ENCODE measurements at regions not wholly inside any gene's neighbourhood (a gene's known extent, or its start where the extent isn't known, plus 50 kb on each side); places are given as distances from the start of the nearest gene placed in this dataset.

GRCh38 chr13:104426435-104426834 lies 1360.2 kb upstream of the SLC10A2 start:
- DNase-seq (ENCODE audit: low read depth), result no peak

GRCh38 chr13:104422668-104423067 lies 1356.5 kb upstream of the SLC10A2 start:
- no peak for DNase-seq (ENCODE audit: low read depth)

- DNase-seq (ENCODE audit: low read depth), result no peak
These were observed 1350.8 kb upstream of the SLC10A2 start for GRCh38 chr13:104416973-104417372.

GRCh38 chr13:104414771-104415170 lies 1348.6 kb upstream of the SLC10A2 start:
- no peak for DNase-seq (ENCODE audit: low read depth)

GRCh38 chr13:104414181-104414580 lies 1348.0 kb upstream of the SLC10A2 start:
- no peak for DNase-seq (ENCODE audit: low read depth)

DNA sequence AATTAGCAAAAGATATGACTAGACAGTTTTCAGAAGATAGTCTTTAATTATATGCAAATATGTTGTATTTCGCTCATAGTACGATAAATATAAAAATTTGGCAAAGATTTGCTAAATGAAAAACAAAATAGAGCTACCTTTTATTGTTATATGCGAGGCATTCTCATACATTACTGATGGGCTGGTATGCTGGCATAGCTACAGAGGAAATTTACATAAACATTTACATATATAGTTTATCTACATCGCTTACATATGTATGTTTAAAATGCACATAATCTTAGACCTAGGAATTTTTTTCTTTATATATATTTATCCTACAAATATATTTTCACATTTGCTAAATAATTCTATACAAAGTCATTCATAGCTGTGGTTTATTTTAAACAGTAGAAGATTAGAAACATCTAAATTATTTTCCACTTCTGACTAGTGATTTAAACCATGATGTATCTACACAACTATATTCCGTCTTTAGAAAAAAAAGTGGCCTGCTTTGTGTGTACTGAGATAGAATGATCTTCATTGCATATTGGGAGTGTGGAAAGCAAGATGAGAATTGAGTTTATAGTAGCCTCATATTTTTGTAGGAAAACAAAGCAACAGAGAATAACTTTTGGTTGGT lies 1345.0 kb upstream of the SLC10A2 start:
- no peak for DNase-seq (ENCODE audit: low read depth)

GRCh38 chr13:104408733-104409132 lies 1342.5 kb upstream of the SLC10A2 start:
- DNase-seq (ENCODE audit: low read depth), result no peak

- DNase-seq (ENCODE audit: low read depth), result no peak
These were observed 1338.1 kb upstream of the SLC10A2 start for GRCh38 chr13:104404325-104404724.

- no peak for DNase-seq (ENCODE audit: low read depth)
These were observed 1323.5 kb upstream of the SLC10A2 start for GRCh38 chr13:104389691-104390090.

DNA sequence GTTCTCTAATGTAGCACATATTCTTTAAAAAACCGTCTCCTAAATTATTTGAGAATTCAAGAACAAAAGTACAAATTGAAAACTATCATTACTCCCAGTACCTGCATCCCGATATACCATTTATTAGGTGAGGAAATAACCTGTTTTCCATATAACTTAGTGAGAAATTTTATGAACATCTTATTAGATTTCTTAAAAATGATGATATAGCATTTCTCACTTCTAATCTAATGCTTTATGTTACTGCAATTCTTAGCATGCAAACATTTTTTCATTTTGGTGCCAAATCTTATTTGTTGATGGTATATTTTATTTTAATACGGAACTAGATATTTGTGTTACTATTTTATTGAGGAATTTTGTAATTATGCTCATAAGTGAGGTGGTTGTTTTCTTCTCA lies 1321.3 kb upstream of the SLC10A2 start:
- no peak for DNase-seq (ENCODE audit: low read depth)

- no peak for DNase-seq (ENCODE audit: low read depth)
These were observed 1319.2 kb upstream of the SLC10A2 start for GRCh38 chr13:104385404-104385803.

- no peak for DNase-seq (ENCODE audit: low read depth)
These were observed 1316.7 kb upstream of the SLC10A2 start for GRCh38 chr13:104382951-104383350.

DNA sequence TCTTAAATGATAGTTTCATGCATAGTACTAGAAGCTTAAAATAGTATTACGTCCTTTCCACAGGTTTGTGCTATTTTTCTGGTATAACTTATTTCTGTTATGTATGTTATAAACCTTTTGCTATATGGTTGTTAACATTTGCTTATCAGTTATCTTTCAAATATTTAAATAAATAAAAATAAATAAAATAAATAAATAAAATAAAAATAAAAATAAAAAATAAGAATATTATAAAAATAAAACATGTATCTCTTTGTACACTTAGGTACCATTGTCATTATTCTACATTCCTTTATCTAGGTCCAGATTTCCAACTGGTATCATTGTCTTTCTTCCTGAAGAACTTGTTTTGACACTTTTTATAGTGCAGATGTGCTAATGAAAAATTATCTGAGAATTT lies 1310.4 kb upstream of the SLC10A2 start:
- no peak for DNase-seq (ENCODE audit: low read depth)

GRCh38 chr13:104375614-104376013 lies 1309.4 kb upstream of the SLC10A2 start:
- no peak for DNase-seq (ENCODE audit: low read depth)

DNA sequence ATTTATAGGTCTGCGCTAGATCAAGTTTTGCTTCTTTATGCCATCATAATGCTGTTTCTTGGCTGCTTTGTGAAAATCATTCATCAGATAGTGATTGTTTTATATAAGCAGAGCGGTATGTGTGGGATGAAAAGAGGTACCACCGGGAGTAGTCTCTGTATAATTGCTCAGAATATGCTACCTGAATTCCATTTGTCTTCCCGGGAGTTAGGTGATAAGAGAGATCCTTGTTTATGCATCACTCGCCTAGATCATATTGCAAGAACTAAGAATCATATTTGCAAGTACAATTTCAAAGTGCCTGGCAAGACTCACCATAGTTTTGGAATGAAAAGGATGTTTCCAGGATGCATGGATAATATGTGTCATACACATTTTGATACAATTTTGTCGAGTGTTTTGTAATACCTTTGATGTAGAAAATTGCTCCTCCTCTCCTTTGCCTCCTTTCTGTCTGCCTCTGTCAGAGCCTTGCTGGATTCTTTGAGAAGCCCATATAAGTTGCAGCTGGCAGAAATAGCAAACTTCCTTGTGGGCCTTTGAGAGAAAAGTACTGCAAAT lies 1306.0 kb upstream of the SLC10A2 start:
- no peak for DNase-seq (ENCODE audit: low read depth)

DNA sequence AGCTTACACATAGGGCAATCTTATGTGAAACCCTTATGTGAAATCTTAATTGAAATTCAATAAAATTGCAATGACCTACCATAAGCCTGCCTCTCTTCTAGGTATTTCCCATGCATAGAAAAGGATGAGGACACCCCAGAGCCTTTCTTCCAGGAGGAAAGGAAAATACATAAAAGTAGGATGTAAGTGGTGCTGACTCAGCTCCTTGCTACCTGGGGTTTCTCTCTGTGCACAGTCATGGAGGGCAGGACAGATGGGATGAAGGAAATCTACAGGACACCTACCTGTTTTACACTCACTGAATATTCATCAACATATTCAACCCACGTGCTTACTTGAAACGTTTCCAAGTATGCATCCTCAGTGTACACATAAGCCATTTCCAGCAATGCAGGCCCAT lies 1299.2 kb upstream of the SLC10A2 start:
- DNase-seq (ENCODE audit: low read depth), result no peak

DNA sequence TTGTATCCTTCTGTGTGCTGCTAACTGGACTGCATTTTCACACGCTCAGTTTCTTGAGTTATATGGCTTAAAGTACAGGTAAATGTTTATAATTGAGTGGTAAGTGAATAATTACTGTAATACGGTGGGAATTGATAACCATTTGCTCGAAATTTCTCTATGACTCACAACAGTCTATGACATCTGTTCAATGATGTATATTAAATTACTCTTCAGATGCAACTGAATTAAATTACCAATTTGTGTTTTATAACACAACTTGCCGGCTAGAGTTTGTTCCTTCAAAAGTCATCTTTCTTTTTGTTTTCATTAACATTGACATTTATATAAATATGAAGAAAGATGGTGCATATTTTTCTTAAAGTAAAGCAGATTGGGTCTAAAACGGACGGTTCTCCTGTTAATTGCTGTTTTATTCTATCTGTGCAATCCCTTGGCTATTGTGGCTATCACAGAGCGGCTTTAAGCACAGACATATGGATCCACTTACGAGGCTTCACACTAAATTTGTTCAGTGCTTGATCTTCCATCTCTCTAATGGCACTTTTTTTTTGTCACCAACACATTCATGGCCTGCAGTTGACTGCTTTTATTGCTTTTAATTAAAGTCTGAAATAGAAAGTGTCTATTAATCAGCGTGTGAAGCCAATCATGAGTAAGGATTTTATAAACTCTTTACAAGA lies 1291.6 kb upstream of the SLC10A2 start:
- DNase-seq (ENCODE audit: low read depth), result no peak

DNA sequence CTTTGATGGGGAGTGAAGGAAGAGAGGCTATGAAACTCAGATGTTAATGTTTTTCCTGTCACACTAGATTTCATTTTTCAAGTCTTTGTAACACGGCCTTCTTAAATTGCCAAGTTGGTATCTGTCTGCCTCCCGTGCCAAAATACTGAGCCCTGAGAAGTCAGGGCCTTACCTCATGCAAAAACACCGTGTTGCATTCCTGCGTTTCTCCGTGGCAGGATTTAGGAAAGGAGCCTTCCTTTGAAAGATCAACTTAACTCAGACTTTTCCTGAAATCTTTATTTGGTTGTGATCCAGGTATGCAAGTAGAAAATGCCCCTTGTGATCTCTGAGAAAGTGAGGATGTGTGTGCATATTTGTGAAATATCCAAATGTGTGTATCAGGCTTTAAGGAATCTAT lies 1291.0 kb upstream of the SLC10A2 start:
- no peak for DNase-seq (ENCODE audit: low read depth)

GRCh38 chr13:104355041-104355670 lies 1288.9 kb upstream of the SLC10A2 start:
- DNase-seq (ENCODE audit: low read depth), result no peak

DNA sequence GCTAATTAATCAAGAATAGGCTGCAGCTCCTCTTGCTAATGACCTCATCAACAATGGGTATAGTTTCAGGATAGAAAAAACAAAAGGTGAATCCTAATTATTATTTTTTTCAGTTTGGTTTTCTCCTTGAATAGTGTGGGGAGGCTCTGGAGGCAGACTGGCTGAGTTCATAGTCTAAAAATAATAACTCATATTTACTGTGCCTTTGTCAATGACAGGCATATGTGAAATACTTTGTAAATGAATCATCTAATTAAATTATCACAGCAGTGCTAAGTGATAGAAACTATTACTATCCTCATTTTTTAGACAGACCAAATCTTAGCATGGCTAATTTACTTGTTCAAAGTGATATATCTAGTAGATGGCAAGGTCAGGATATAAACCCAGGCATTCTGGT lies 1261.0 kb upstream of the SLC10A2 start:
- no peak for DNase-seq (ENCODE audit: low read depth)

DNA sequence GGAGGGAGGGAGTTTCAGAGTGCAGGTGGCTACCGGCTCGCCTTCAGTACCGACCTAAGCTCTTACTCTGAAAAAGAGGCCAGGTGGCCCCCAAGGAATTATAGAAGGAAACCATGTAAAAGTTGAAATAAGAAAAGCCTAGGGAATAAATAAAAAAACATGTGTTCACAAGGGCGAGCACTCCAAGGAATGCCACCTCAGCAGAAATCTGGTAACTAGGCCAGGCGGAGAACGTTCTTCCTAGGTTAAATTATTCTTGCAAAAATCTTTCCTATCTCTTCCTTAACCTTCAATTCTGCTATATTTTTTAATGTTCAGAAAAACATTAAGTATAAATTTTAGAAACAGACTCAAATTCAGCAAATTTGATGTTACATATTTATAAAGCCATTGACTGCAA lies 1260.3 kb upstream of the SLC10A2 start:
- DNase-seq (ENCODE audit: low read depth), result no peak

- no peak for DNase-seq (ENCODE audit: low read depth)
These were observed 1255.5 kb upstream of the SLC10A2 start for GRCh38 chr13:104321756-104322155.

GRCh38 chr13:104320446-104320845 lies 1254.2 kb upstream of the SLC10A2 start:
- no peak for DNase-seq (ENCODE audit: low read depth)

Measured in activated gamma-delta T cell treated with anti-CD3 and anti-CD28 coated beads, Interleukin-2, amount 50 U/mL, for 16 hours (primary cell).